NCI-H2227 (cell line): ENCODE measurements at regions not wholly inside any gene's neighbourhood (a gene's known extent, or its start where the extent isn't known, plus 50 kb on each side); places are given as distances from the start of the nearest gene placed in this dataset.
"Not testable (repeated sequence)": the region's sequence is repeated elsewhere in the genome, so short reads cannot be mapped to it uniquely, and the experiment has no call there.

Experiments used
- DNase-seq: peaks from one replicate; lab custom pipeline; 2025; ENCODE audit not compliant: unreplicated experiment; lab: John Stamatoyannopoulos, UW

DNA sequence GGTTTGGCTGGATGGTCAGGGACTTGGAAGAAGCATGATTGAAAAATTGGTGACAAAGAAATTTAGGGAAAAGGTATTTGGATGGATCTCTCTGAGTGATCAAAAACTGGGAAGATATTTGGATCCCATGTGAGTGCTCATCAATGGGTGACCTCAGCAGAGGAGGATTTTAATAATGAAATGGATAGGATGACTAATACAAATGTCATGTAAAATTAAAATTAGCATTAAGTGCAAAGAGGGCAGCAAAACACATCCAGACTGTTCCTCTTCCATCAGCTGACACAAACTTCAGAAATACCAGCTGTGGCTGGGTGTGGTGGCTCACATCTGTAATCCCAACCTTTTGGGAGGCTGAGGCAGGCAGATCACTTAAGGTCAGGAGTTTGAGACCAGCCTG, 151.7 kb downstream of the THBS2 start:
- no peak for DNase-seq

DNA sequence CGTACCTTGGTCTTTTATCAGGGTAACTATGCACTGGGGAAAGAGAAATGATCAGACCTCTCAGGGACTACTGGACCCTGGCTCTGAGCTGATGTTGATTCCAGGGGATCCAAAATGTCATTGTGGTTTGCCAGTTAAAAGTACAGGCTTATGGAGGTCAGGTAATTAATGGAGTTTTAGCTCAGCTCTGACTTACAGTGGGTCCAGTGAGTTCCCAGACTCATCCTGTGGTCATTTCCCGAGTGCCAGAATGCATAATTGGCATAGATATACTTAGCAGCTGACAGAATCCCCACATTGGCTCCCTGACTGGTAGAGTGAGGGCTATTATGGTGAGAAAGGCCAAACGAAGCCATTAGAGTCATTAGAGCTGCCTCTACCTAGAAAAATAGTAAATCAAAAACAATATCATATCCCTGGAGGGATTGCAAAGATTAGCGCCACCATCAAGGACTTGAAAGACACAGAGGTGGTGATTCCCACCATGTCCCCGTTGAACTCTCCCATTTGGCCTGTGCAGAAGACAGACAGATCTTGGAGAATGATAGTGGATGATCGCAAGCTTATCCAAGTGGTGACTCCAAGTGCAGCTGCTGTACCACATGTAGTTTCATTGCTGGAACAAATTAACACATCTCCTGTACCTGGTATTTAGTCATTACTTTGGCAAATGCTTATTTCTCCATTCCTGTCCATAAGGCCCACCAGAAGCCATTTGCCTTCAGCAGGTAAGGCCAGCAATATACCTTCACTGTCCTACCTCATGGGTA, 152.4 kb downstream of the THBS2 start:
- DNase-seq = no peak

- DNase-seq = no peak
Observed at GRCh38 chr6:169099411-169100202, 154.0 kb downstream of the THBS2 start.

DNA sequence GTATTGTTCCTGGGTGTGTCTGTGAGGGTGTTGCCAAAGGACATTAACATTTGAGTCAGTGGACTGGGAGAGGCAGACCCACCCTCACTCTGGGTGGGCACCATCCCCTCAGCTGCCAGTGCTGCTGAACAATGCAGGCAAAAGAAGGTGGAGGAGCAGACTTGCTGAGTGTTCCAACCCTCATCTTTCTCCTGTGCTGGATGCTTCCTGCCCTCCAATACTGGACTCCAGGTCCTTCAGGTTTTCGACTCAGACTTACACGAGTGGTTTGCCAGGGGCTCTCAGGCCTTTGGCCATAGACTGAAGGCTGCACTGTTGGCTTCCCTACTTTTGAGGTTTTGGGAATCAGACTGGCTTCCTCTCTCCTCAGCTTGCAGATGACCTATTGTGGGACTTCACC, 155.0 kb downstream of the THBS2 start:
- not testable (repeated sequence) for DNase-seq

DNA sequence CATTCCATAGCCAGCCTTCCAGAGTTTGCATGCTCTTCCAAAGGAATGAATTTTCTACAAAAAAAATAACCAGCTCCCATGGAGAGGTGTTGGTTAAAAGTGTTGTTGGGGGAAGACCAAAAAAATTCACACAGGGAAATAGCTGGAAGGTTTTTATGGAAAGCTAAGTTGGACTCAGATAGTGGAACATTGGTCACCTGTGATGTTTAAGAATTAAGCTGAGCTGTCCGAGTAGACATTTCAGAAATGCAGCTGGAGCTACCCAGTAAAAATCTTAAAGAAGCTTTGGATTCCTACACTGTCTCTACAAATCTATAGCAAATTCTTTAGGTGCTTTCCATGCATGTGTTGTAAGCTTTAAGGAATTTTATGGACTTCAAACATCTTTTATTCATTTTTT, 155.5 kb downstream of the THBS2 start:
- DNase-seq = no peak

GRCh38 chr6:169097381-169097959, 156.2 kb downstream of the THBS2 start:
- no peak for DNase-seq

DNA sequence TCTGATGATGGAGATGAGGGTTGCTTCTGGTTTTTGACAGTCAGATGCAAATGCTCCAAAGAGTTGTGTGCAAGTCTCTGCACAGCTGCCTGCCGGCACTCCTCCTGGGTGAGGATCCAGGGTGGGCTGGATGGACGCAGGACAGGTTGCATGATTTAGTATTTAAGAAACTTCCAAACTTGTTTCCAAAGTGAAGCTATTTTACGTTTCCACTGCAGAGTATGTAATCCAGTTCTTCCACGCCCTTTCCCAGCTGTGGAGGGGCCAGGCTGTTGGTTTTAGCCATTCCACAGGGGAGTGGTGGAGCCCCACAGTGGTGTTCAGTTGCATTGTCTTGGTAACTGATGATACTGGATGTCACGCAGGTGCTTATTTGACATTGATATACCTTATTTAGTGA, 157.3 kb downstream of the THBS2 start:
- DNase-seq = no peak

DNA sequence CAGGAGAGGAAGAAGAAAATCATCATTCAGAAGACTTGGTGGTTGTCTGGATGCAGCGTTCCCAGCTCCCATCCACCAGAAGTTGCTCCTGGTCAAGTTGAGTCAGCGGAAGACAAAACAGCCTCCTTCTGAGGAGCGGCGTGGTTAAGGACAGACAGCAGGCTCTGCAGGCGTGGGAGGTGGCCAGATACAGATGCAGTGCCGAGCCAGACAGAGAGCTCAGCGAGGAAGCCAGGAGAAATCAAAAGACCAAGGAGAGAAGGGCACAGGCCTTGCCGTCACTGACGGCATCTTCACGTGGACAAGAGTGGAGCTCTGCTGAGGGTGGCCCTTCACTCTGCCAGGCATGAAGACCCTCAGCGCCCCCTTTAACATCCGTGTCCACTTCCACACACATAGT, 158.5 kb downstream of the THBS2 start:
- DNase-seq = no peak

GRCh38 chr6:169094552-169094950, 159.1 kb downstream of the THBS2 start:
- no peak for DNase-seq

DNA sequence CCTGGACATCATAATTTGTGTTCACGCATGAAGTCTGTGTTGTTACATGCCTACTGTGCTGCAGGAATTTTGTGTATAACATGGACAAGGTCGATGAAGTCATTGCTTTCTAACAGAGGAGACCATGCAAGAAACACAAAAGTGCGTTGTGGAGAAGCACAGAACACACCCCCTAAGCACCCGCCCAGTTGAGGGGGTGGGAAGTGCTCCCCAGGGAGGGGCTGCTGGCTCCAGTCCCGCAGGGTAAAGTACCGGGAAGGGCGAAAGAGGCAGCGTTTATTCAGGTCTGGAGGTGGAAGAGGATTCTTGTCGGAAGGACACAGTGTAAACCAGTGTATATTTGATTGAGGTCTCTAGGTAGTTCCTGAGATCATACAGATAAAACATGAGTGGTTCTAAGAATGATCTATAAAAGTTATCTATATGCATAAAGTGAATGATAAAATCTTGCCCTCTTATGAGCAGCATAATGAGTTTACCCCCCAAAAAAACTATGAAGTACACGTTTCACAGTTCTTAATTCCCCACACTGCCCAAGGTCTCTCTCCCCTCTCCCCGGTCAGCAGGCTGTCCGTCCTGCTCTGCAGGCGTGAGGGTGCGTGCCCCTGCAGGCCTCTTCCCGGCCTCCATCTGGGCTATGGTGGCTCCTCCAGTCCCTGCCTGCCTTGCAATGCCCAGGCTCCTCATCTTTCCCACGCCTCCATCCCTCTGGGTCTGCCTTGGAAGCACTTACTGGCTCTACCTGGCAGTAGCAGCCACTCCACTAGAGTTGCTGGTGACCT, 159.7 kb downstream of the THBS2 start:
- DNase-seq = no peak

DNA sequence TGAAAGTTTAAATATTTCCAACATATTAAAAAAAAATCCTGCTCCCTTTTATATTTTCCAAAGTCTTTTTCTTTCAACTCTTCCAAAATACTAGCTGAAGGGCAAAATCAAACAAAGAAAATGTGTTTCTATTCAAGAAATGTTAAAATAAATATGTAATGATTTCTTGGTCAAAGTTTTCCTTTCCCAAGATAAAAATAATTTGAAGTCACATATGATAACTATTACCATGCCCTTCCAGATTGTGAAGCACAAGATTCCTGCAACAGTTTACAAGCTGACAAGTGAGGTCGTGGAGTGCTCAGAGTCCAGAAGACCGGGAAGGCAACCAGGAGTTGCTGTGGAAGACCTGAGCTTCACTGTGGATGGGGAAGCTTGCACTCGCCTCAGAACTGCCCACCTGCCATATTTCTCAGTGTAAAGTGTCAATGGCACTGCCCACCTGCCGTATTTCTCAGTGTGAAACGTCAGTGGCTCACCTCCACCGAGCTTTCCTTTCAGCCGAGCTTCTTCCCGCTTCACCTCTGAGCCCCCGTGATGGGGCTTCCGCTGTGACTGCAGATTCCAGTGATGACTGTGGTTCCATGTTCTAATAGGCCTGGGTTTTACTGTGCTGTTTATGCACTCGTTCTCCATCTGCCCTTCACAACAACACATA, 160.5 kb downstream of the THBS2 start:
- no peak for DNase-seq

GRCh38 chr6:169092375-169092774, 161.3 kb downstream of the THBS2 start:
- no peak for DNase-seq

DNA sequence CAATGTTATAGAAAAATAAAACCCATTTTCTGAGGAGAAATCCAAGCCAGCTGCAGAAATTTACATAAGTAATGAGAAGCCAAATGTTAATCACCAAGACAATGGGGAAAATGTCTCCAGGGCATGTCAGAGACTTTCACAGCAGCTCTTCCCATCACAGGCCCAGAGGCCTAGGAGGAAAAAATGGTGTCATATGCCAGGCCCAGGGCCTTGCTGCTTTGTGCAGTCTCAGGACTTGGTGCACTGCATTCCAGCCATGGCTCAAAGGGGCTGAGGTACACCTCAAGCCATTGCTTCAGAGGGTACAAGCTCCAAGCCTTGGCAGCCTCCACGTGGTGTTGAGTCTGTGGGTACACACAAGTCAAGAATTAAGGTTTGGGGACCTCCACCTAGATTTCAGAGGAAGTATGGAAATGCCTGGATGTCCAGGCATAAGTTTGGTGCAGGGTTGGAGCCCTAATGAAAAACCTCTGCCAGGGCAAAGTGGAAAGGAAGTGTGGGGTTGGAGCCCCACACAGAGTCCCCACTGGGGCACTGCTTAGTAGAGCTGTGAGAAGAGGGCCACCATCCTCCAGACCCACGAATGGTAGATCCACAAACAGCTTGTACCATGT, 163.0 kb downstream of the THBS2 start:
- DNase-seq = not testable (repeated sequence)

DNA sequence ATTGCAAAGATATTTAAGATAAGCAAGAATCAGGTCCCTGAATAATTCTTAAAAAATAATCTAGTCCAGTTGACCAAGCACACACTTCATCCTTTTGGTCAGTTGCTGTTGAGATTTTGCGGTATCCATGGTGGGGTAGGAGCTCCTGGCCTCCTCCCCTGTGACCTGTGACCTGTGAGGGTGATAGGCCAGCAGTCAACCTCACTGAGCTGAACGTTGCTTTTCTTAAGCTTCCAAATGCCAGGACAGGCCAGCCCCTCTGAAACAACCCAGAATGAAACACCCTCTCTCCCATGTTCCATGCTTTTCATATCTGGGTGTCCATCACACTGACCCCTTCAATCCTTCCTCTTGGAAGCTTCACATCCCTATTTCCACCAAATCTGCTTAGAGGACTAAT, 164.9 kb downstream of the THBS2 start:
- no peak for DNase-seq

- DNase-seq = no peak
Observed at GRCh38 chr6:169087443-169088041, 166.1 kb downstream of the THBS2 start.

- not testable (repeated sequence) for DNase-seq
Observed at GRCh38 chr6:169086616-169087015, 167.0 kb downstream of the THBS2 start.

DNA sequence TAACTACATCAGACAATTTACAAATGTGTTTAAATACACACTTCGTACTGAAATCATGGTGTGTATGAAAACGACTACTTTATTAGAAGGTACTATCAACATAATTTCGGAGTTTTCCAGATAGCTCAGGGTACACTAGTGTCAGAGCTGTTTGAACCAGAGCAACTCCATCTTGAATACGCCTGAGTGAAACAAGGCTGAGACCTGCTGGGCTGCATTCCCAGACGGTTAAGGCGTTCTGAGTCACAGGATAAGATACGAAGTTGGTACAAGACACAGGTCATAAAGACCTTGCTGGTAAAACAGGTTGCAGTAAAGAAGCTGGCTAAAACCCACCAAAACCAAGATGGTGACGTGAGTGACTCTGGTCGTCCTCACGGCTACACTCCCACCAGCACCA, 167.6 kb downstream of the THBS2 start:
- no peak for DNase-seq

DNA sequence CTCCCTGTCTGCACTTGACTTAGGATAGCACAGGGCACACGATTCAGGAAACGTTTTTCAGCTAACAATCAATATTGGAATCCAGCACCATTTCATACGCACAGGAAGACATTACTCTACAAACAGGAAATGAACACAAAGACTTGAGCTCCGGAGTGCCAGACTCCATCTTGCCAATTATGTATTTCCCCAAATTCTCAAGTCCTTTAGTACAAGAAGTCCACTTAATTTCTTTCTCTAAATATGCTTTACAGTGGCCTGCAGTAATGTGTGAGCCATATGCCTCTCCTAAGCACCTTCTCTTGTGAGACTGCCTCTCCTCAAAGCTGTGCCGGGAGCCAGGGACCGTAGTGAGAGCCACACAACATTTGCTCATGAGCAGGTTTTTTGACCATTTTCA, 168.2 kb downstream of the THBS2 start:
- DNase-seq = no peak

DNA sequence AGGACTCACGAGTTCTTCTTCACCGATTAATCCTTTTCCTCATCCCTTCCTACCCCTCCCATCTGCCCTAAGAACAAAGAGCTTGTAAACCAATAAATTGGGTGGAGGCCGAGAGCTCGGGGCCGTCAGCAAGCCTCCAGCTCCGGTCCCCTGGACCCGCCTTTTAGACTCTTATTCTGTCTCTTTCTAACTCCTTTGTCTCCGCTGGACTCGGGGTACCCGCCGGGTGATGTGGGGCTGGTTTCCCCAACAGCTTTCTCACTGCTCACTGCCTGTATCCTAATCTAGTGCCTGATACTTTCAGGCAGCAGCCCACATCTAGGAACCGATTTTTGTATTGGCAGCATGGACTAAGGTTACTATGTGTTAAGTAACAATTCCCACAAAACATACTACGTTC, 169.1 kb downstream of the THBS2 start:
- not testable (repeated sequence) for DNase-seq

DNA sequence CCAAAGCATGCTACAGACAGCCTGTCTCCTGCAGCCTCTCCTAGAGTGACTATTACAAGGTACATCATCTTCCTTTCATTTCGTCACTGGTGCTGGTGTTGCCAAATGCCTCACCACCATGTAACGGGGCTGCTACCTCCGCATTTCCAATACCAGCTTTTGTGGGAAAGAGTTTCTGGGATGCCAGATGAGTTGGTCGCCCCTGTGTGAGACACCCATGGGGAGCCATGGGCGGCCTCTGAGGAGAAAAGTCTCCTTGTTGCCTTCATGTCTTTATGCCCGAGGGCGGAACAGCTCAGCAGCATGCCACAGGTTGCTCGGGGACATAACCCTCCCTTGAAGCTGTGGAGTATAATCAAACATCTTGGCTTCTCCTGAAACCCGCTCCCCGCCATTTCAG, 169.6 kb downstream of the THBS2 start:
- DNase-seq = no peak
